Osteocyte (in vitro differentiated cells): ENCODE measurements at regions not wholly inside any gene's neighbourhood (a gene's known extent, or its start where the extent isn't known, plus 50 kb on each side); places are given as distances from the start of the nearest gene placed in this dataset.

Source experiments
- DNase-seq: peaks from one replicate; pipeline ENCODE4 v3.0.0; 2021; ENCODE audit warnings: mixed read lengths; ENCODE audit not compliant: unreplicated experiment; ENCODE audit errors: extremely low spot score
- H3K27ac Mint-ChIP-seq: one replicate; pipeline ENCODE4 v1.8.0; 2021; ENCODE audit warnings: mild to moderate bottlenecking, mixed read lengths; ENCODE audit not compliant: unreplicated experiment
- H3K27me3 Mint-ChIP-seq: one replicate; pipeline ENCODE4 v1.8.0; 2021; ENCODE audit warnings: mixed read lengths; ENCODE audit not compliant: unreplicated experiment
- H3K36me3 Mint-ChIP-seq: one replicate; pipeline ENCODE4 v1.8.0; 2021; ENCODE audit warnings: mixed read lengths; ENCODE audit not compliant: unreplicated experiment
- H3K4me1 Mint-ChIP-seq: one replicate; pipeline ENCODE4 v1.8.0; 2021; ENCODE audit warnings: mixed read lengths; ENCODE audit not compliant: unreplicated experiment
- H3K4me3 Mint-ChIP-seq: one replicate; pipeline ENCODE4 v1.8.0; 2021; ENCODE audit warnings: mild to moderate bottlenecking, moderate library complexity, mixed read lengths; ENCODE audit not compliant: unreplicated experiment
- H3K9me3 Mint-ChIP-seq: one replicate; pipeline ENCODE4 v1.8.0; 2021; ENCODE audit warnings: mixed read lengths; ENCODE audit not compliant: unreplicated experiment
- TF ChIP-seq, protein P1 (sequence below): fragments of 200-600 bp; sonication (generic); IDR thresholded peaks from 2 replicates; pipeline ENCODE4 v1.5.0; 2021; ENCODE audit warnings: antibody characterized with exemption, mild to moderate bottlenecking, moderate library complexity

DNA sequence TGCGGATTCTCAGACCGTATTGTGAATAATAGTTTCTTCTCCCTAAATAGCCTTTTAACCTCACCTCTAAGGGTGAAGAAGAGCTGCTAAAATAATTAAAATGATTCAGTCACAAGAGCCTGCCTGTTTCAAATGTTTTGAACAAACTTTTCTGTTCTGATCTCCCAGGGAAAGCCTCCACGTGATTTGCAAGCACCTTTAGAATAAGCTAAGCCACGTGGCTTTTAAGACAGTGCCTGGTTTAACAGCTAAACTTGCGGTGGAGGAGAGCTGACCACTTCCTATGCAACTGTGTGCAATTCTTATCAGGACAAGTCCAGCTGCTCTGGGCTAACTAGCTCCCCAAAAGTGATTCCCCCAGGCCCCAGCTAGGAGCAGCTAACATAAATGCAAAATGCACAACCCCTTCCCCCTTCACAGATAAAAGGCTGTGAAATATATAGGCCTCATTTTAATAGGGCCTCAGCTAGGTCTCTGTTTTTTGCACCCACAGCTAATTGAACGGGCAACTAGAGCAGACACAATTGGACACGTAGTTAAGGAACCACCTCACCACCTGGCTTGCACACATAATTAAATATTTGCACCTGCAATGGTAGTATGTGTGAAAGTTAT lies 401.2 kb upstream of the NR2F2 start:
- DNase-seq = no peak
- no peaks in the 10 kb centered on the region for H3K36me3 Mint-ChIP-seq

DNA sequence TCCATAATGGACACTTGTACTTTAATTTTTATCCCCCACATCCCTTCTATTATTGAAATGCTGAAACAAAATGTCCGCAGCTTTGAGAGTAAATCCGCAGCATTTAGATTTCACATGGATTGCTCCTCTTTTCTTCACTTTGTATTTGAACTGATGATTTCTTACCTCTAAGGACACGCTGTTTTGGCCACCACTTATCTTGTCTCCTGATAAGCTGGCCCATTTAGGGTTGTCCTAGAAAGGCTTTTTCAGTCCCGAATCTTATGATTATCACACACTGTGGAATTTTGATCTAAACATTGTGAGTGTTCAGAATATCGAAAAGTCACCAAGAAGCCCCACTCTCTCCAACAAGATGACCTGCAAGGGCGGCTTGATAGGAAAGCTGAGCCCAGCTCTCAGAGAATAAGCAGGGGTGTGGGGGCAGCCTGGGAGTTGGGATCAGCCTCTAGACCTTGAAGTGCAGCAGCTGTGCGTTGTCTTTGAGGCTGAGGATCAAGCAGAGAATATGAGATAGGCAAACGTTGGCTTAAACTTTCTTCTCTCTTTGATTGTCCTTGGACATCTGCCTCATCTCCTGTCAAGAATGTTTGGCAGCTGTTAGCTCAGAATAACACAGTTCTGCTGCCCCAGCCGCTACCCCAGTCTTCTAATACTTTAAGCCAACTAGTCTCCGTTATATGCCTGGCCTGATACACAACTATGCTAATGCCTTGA lies 399.7 kb upstream of the NR2F2 start:
- H3K36me3 Mint-ChIP-seq = no peaks in the 10 kb centered on the region
- no peak for DNase-seq
- H3K4me3 Mint-ChIP-seq = no peak overlapping the region
- TF ChIP-seq, protein P1, sequence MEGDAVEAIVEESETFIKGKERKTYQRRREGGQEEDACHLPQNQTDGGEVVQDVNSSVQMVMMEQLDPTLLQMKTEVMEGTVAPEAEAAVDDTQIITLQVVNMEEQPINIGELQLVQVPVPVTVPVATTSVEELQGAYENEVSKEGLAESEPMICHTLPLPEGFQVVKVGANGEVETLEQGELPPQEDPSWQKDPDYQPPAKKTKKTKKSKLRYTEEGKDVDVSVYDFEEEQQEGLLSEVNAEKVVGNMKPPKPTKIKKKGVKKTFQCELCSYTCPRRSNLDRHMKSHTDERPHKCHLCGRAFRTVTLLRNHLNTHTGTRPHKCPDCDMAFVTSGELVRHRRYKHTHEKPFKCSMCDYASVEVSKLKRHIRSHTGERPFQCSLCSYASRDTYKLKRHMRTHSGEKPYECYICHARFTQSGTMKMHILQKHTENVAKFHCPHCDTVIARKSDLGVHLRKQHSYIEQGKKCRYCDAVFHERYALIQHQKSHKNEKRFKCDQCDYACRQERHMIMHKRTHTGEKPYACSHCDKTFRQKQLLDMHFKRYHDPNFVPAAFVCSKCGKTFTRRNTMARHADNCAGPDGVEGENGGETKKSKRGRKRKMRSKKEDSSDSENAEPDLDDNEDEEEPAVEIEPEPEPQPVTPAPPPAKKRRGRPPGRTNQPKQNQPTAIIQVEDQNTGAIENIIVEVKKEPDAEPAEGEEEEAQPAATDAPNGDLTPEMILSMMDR = no peak
- H3K27me3 Mint-ChIP-seq = no peaks in the 10 kb centered on the region
- H3K4me1 Mint-ChIP-seq = peaks cover 7% of the 10 kb centered on the region
- H3K27ac Mint-ChIP-seq = no peak overlapping the region
- H3K9me3 Mint-ChIP-seq = no peaks in the 10 kb centered on the region

More for the DNA sequence above, 401.2 kb upstream of the NR2F2 start:
- no peaks in the 10 kb centered on the region for H3K27me3 Mint-ChIP-seq
- TF ChIP-seq, protein P1 = no peak
- H3K9me3 Mint-ChIP-seq = no peaks in the 10 kb centered on the region
- H3K27ac Mint-ChIP-seq = no peak overlapping the region
- peaks cover 3% of the 10 kb centered on the region for H3K4me1 Mint-ChIP-seq
- H3K4me3 Mint-ChIP-seq = no peak overlapping the region

DNA sequence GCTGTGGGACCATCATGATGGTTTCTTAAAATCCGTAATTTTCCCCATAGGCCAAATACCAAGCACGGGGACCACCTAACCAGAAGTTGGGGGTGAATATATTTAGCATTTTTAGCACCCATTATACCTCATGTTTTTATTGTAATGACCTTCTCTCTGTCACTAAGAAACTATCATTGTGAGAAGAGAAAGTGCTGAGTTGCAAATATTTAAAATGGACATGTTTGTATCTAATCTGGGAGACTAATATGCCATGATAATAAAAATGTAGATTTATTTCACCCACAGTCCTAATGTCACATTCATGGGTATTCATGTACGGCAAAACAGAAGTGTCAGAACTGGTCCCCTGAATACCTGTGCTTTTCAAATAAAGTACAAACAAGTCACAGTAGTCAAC lies 398.9 kb upstream of the NR2F2 start:
- TF ChIP-seq, protein P1 = no peak
- Mint-ChIP-seq H3K4me1 (peaks cover 12% of the 10 kb centered on the region), H3K27me3 (no peaks in the 10 kb centered on the region), H3K36me3 (no peaks in the 10 kb centered on the region), H3K27ac (no peak overlapping the region), H3K9me3 (no peaks in the 10 kb centered on the region), H3K4me3 (no peak overlapping the region)
- DNase-seq = no peak

DNA sequence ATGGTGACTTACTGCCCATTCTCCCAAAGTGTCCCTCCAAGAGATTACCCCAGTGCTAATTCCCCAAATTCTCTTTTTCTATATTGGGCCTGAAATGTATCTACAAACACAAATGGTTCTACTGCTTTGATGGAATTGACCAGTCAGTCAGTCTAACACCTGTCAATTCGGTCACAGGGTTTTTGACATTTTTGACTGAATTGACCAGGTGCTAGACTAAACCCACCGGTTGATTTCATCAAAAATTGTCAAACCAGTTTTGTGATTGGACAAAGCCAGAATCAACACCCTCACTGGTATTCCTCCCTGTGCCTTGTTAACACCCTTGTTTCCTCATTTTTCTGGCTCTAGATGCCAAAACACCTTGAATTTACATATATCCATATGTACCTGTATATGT lies 398.4 kb upstream of the NR2F2 start:
- H3K27ac Mint-ChIP-seq = no peak overlapping the region
- DNase-seq = no peak

DNA sequence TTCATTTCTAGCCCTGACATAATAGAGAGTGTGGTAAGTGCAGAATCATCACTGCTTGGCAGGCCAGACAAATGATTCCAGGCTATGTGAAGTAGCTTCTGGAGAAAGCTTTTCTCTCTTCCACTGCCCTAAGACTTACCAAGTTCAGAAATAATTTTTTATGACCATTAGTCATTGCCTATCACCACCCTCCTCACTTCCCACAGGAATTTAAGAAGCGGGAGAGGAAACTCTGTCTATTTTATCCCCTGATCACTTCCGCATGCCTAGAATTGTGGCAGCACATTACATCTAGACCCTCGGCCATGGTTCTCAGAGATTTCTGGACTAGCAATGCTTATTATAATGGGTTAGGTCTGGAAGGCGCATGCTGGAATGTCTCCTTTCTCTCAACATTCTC lies 397.8 kb upstream of the NR2F2 start:
- TF ChIP-seq, protein P1 = no peak
- Mint-ChIP-seq H3K27me3 (no peaks in the 10 kb centered on the region), H3K27ac (no peak overlapping the region), H3K4me3 (no peak overlapping the region), H3K36me3 (no peaks in the 10 kb centered on the region), H3K4me1 (peaks cover 12% of the 10 kb centered on the region), H3K9me3 (no peaks in the 10 kb centered on the region)
- DNase-seq = no peak

More for the DNA sequence above, 398.4 kb upstream of the NR2F2 start:
- no peaks in the 10 kb centered on the region for H3K36me3 Mint-ChIP-seq
- TF ChIP-seq, protein P1 = no peak
- H3K27me3 Mint-ChIP-seq = no peaks in the 10 kb centered on the region
- no peaks in the 10 kb centered on the region for H3K9me3 Mint-ChIP-seq
- H3K4me3 Mint-ChIP-seq = no peak overlapping the region
- peaks cover 12% of the 10 kb centered on the region for H3K4me1 Mint-ChIP-seq
